Stimulated activated CD4-positive, alpha-beta T cell treated with anti-CD3 and anti-CD28 coated beads, Interleukin-1b, Interleukin-23, amount 100 ng/mL, for 24 hours (primary cell): ENCODE measurements at regions not wholly inside any gene's neighbourhood (a gene's known extent, or its start where the extent isn't known, plus 50 kb on each side); places are given as distances from the start of the nearest gene placed in this dataset.

Experiments used
- DNase-seq, 4 experiments: peaks; one replicate each; pipeline ENCODE4 v3.0.0-alpha.2; 2020; ENCODE audit warnings: low read depth in 4 of 4, low spot score in 1 of 4

- DNase-seq = no peak
Measured at GRCh38 chr2:238697193-238698071, 150.5 kb upstream of the TWIST2 start.

GRCh38 chr2:238698072-238698352, 149.9 kb upstream of the TWIST2 start:
- no peak for DNase-seq

GRCh38 chr2:238698451-238699306, 149.2 kb upstream of the TWIST2 start:
- DNase-seq = no peak

GRCh38 chr2:238699307-238700116, 148.4 kb upstream of the TWIST2 start:
- no peak for DNase-seq

- no peak for DNase-seq
Measured at GRCh38 chr2:238700117-238700457, 147.8 kb upstream of the TWIST2 start.

- no peak for DNase-seq
Measured at GRCh38 chr2:238700506-238701340, 147.2 kb upstream of the TWIST2 start.

- no peak for DNase-seq
Measured at GRCh38 chr2:238701341-238702206, 146.3 kb upstream of the TWIST2 start.

- DNase-seq = no peak
Measured at GRCh38 chr2:238702276-238703052, 145.4 kb upstream of the TWIST2 start.

GRCh38 chr2:238703053-238703415, 144.9 kb upstream of the TWIST2 start:
- DNase-seq = no peak

- DNase-seq = no peak
Measured at GRCh38 chr2:238703436-238703835, 144.4 kb upstream of the TWIST2 start.

- DNase-seq = no peak
Measured at GRCh38 chr2:238704471-238705225, 143.2 kb upstream of the TWIST2 start.

- no peak for DNase-seq
Measured at GRCh38 chr2:238706163-238706562, 141.7 kb upstream of the TWIST2 start.

GRCh38 chr2:238706673-238707072, 141.2 kb upstream of the TWIST2 start:
- DNase-seq = no peak

GRCh38 chr2:238709325-238710025, 138.4 kb upstream of the TWIST2 start:
- DNase-seq = no peak

GRCh38 chr2:238710032-238710735, 137.7 kb upstream of the TWIST2 start:
- DNase-seq = no peak

- no peak for DNase-seq
Measured at GRCh38 chr2:238710787-238711186, 137.1 kb upstream of the TWIST2 start.

GRCh38 chr2:238711346-238711745, 136.5 kb upstream of the TWIST2 start:
- no peak for DNase-seq
